HG02623 (cell line): ENCODE measurements at regions not wholly inside any gene's neighbourhood (a gene's known extent, or its start where the extent isn't known, plus 50 kb on each side); places are given as distances from the start of the nearest gene placed in this dataset.

ENCODE experiments used
- ATAC-seq: cut with Tn5 transposase; IDR thresholded peaks from one replicate; pipeline ENCODE4 v1.9.1; 2021; ENCODE audit warnings: moderate library complexity; ENCODE audit not compliant: unreplicated experiment

- ATAC-seq = no peak
These were observed 673.0 kb downstream of the ELAVL2 start for GRCh38 chr9:23153058-23153457.

DNA sequence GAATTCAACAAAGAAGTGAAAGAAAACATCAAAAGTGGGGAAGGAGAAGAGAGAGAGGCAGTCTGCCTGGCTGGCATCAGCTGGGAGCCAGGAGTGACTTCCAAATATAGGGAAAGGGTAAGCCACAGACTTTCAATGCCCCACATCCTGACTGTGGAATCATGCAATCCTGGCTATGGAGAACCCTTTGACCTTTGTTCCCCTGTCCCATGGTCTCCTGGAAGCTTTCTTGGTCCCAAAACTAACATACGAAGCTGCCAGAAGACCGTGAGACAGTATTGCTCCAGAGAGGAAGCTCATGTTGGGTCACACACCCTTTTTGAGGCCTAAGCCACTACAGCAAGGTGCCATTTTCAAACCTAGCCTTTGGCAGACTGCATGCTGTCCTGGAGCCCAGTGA lies 665.5 kb downstream of the ELAVL2 start:
- ATAC-seq = no peak

DNA sequence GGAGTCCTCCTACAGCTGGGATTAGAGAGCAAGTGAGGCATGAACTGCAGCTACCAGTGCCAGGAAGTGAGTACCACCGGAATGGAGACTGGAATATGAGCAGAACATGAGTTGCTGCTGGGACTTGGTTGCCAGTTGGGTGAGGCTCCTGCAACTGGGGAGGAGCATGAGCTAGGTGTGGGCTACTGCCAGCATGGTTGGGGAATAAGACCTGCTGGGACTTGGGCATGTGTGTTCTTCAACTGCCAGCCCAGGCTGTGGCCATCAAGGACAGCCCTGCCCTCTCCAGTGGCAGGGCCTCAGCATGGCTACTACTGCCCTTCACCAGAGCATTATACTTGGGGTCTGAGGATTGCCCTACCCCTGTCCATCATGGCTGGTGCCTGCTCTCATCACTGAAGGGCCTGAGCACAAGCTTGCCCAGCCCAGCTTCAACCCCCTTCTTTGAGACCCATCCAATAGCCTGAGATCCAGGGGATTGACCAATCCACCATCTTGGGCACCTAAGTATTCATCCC lies 665.0 kb downstream of the ELAVL2 start:
- no peak for ATAC-seq

DNA sequence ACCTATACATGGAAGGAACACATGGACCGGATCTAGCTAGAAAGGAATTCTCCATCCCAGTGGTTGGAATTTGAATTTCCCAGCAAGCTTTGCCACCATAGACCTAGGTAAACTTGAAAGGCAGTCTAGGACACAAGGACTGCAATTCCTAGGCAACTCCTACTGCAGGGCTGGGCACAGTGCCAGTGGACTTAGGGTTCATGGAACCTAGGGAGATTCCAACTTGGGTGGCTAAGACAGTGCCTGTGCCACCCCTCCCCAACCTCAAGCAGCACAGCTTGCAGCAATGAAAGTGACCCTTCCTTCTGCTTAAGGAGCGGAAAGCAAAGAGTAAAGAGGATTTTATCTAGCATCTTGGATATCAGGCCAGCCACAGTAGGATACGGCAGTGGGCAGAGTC lies 663.3 kb downstream of the ELAVL2 start:
- no peak for ATAC-seq

- no peak for ATAC-seq
These were observed 654.6 kb downstream of the ELAVL2 start for GRCh38 chr9:23171479-23171878.

GRCh38 chr9:23172206-23172605 lies 653.8 kb downstream of the ELAVL2 start:
- no peak for ATAC-seq

GRCh38 chr9:23172979-23173637 lies 652.9 kb downstream of the ELAVL2 start:
- no peak for ATAC-seq

GRCh38 chr9:23194281-23194680 lies 631.8 kb downstream of the ELAVL2 start:
- ATAC-seq = no peak

DNA sequence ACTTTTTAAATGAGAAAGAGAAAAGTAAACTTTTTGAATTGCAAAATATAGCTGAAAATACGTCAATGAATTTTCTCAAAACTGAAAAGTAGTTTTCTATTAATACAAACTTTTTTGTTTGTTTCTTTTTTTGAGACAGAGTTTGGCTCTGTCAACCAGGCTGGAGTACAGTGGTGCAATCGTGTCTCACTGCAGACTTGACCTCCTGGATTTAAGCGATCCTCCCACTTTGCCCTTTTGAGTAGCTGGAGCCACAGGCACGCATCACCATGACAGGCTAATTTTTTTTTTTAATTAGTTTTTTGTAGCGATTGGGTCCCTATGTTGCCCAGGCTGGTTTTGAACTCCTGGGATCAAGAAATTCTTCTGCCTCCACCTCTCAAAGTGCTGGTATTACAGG lies 610.4 kb downstream of the ELAVL2 start:
- no peak for ATAC-seq

DNA sequence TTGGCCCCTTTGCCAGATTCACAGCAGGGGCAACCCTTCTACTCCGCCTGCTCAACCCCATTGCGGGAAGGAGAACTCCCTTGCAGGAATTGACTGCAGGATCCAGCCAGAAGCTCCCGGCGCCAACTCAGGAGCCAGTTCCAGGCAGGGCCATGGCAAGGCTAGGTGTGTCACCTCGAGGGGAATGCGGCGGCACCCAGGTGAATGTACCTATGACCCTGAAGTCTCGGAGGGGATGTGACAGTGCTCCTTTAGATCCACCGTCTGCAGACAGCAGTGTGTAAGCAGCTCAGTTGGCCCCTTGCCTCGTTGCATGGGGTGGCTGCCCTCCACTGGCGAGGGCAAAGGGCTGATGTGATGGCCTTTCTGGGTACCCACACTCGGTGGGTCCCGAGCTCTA lies 606.6 kb downstream of the ELAVL2 start:
- ATAC-seq = no peak

DNA sequence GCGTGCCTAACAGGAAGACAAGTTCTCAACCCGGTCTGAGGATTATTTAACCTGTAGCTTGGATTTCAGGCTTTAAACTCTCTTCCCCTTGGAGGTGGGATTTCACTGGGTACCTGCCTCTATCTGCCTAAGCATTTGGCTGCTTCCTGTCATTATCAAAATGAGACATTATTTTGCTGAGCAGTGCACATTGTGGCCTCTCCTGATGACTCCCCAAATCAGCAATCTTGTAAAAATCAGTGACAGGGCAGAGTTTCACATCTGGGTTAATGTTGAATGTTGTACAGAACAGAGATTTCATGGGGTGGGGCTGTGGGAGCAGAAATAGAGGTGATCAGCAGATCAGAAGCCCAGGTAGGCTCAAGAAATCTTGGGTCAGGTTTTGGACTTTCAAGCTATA lies 605.9 kb downstream of the ELAVL2 start:
- ATAC-seq = no peak

DNA sequence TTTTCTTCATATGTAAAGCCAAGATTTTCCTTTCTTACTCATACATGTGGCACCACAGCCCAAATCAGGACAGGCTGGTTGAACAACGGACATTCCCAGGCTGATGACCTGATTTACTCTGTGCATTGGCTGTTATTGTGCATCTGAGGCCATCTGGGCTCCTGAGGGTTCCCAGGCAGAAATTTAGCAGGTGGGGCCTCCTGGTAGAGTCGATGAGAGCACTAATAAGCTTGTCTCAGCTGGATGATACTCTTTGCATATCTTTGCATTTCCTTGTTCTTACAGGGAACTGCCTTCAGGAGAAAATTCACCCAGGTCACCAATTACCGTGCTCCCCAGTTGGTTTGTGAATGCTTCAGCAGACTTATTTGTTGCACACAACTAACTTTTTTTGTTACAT lies 605.1 kb downstream of the ELAVL2 start:
- no peak for ATAC-seq

- no peak for ATAC-seq
These were observed 596.1 kb downstream of the ELAVL2 start for GRCh38 chr9:23229890-23230317.

GRCh38 chr9:23232831-23233230 lies 593.2 kb downstream of the ELAVL2 start:
- ATAC-seq = no peak

DNA sequence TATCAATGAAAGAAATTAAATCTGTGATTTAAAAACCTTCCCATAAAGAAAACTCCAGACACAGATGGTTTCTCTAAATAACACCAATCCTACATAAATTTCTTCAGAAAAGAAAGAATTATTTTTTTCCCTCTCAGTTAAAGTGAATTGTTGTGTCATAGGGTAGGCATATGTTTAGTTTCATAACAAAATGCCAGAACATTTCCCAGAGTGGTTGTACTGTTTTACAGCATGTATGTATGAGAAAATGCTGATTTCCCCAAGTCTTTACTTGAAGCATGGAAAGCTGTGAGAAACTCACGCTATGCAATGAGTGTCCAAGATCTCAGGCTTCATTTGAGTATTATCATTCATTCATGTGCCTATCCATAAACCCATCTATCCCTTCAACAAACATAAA lies 582.5 kb downstream of the ELAVL2 start:
- no peak for ATAC-seq

DNA sequence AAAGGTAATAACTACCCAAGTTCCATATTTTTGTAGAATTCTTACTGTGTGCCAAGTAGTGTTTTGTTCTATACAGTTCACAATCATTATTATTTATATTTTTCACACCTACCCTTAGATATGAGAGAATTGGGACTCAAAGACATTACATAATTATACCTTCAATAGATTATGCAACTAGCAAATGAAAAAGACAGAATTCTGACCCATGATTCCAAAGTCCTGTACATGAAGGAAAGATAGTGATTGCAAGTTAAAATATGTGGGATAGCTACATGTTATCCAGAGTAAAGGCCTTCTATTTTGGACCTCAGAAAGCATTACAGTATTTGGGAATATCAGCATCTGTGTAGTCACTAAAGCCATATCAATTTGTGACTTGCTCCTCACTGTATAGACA lies 581.0 kb downstream of the ELAVL2 start:
- ATAC-seq = no peak

- ATAC-seq = no peak
These were observed 571.4 kb downstream of the ELAVL2 start for GRCh38 chr9:23254404-23255184.

GRCh38 chr9:23255346-23255745 lies 570.7 kb downstream of the ELAVL2 start:
- ATAC-seq = no peak

DNA sequence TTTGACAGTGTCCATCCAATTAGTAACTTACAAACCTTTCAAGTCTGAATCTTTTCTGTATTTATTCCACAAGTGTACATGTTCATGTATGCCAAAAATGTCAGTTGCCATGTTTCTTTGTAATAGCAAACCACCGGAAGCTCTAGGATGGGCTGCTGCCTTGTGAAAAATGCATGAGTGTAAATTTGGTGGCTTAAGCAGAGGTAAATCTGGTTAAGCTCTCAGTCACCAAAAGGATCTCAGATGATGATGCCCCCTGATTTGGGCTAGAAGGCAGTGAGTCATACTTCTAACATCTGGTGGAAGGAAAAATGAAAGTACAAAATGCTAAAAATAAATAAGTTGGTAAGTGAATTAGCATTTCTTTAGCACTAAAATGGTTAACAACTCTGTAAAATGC lies 567.5 kb downstream of the ELAVL2 start:
- ATAC-seq = no peak

- ATAC-seq = no peak
These were observed 547.5 kb downstream of the ELAVL2 start for GRCh38 chr9:23278561-23278960.

- ATAC-seq = no peak
These were observed 538.6 kb downstream of the ELAVL2 start for GRCh38 chr9:23287390-23287789.

DNA sequence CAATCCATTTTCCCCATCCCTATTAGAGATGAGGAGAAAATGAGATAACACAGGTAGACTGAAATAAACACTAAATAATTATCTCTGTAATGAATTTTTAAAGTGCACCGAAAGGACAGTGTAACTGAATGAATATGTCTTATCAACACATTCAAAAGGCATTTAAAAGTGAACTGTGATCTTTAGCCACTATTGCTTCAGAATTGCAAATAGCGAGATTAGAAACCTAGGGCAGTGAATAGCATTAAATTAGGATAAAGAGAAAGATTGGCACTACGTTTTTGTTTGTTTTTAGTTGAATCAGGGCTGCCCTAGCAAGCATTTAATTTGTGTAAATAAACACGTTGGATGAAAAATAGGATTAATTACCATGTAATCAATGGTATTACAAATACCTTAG lies 537.5 kb downstream of the ELAVL2 start:
- no peak for ATAC-seq
